NCI-H748 treated with DMSO at 0.1 percent for 48 hours (cell line): ENCODE measurements at regions not wholly inside any gene's neighbourhood (a gene's known extent, or its start where the extent isn't known, plus 50 kb on each side); places are given as distances from the start of the nearest gene placed in this dataset.

Experiments
- DNase-seq: peaks from one replicate; lab custom pipeline; 2025; lab: John Stamatoyannopoulos, UW

DNA sequence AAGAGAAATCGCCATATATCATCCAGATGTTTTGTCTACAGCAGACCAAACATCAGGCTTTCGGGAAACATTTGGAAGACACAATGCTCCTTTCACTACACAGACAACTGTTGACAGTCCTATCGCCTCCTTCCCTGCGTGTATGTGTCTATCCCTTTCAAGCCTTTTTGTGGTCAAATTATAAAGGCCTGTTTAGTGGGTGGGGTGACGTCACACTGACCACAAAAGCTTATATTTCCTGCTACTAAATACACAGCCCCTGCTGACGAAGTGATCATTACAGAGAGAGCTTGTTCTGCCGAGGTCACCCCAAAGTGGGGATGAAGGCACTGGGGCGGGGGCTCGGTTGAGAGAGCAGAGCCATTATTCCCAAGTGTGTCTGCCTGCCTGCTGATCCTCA is 302.7 kb upstream of the TNP1 start:
- peak; percentile 87 for DNase-seq

GRCh38 chr2:217160978-217161973 is 301.4 kb upstream of the TNP1 start:
- DNase-seq = no peak

DNA sequence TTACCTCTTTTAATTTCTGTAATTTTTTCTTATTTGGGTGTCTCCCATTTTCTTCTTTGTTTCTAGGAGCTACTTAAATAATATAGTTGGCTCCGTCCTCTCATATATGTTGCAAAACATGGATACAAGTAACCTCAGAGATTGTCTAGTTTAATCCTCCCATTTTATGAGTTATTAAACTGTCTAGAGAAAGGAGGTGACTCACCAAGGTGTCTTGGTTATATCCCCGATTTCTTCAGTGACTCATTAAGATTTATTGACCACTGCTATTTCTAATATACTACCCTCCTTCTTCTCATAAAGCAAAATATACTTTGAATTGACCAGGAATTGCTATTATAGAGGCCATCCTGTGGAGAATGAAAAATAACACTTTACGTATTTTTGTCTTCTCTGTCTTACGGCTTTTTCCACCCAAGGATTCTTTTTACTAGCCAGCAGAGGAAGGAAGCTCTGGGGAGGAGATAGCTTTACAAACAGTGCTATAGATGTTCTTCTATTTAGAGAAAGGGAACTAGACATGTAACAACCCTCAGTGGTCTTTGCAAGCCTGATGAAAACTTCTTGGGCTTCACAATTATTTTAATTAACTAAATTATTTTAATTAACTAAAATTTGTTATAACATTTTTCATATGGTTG is 300.4 kb upstream of the TNP1 start:
- no peak for DNase-seq

GRCh38 chr2:217158928-217159327 is 299.1 kb upstream of the TNP1 start:
- no peak for DNase-seq

DNA sequence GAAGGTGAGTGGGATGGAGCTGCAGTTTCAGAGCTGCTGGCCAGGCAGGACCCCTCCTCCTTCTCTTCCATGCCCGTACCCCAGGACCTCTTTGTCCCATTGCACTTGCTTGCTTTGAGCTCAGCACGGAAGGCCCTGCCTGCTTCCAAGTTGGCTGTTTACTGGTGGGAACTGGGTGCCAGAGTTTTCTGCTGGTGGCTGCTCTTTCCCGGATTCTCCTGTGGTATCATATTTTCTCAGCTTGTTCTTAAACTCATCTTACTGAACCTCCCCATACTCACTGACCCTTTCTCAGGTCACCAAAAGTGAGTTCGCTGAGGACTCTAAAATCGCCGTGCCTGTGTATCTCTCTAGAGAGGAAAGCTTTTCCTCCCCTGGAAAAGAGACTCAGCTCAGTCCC is 297.7 kb upstream of the TNP1 start:
- DNase-seq = no peak

- DNase-seq = no peak
These were observed 296.9 kb upstream of the TNP1 start for GRCh38 chr2:217156801-217157200.

DNA sequence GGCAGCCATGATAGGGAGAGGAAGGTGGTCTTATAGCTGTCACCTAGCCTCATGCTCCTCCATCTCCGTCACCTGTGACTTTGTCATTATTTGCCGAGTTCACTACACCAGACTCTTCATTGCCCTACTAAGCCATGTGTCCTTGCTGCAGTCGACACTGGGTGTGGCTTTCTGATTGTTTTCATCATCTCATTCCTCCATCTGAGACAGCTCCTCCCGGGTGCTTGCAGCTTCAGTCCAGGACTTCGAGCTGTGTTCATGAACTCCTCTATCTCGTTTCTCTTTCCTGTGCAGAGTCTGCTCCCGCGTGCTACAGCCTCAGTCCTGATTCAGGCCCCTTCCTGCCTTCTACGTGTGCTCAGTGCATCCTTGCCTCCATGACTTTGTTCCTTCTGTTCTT is 295.1 kb upstream of the TNP1 start:
- no peak for DNase-seq

DNA sequence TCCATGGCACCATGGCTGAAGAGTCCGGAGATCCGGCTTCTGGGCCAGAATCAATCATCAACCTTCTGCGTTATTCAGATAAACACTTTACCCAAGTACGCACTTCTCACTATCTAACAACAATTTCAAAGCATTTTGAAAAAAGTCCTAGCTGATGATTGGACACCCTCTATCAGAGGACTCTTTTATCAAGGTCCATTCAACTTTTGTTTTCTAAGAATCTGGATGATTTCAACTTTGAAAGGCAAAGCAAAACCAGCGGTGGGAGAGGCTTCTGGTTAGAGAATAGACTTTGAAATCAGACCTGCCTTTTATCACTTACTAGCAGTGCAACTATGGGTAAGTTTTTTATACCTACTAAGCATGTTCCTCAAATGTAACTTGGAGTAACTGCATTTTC is 293.6 kb upstream of the TNP1 start:
- DNase-seq = no peak

- DNase-seq = no peak
These were observed 293.0 kb upstream of the TNP1 start for GRCh38 chr2:217152831-217153230.

DNA sequence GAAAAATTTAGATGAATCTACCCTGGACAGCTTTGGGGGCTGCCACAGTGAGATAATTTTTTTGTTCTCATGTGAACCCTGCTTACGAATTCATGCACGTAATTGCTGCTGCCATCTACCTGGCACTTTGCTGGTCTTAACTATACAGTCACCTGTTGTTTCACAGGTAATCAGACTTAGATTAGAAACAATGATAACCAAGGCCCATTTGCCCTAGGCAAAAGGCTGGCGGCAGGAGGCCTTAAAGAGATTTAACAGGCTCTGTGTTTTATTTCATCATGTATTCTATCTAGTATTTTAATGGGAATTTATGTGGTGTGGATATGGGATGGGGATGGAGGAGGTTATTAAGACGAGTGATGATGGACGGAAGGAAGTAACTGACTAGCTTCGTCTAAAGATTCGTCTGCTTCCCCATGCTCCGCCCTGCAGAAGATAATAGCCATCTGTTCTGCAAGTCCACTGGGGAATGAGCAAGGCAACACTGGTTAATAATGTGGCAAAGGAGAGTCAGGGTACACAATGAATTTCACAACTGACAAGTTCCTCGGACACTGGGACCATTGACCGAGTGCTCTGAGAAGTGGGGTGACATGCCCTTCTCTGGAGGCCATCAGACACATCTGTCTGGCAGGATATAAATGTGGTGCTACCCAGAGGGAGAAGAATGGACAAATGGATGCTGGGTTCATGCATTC is 291.8 kb upstream of the TNP1 start:
- DNase-seq = no peak

DNA sequence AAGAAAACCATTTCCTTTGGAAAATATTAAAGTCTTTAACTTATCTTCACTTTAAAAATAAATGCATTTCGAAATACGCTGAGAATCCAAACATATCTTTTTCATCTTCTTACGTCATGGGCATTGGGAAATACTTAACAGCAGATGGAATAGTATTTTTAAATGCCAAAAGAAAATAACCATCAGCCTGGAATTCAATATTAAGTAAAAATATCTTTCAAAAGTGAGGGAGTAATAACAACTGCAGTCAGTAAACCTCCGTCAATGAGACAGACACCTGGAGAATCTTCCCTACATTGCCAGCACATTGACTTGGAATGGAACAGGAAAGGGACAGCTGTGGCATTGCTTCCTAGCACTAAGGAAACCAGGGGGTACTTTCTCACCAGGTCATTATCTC is 290.4 kb upstream of the TNP1 start:
- DNase-seq = no peak

GRCh38 chr2:217149087-217149660 is 289.3 kb upstream of the TNP1 start:
- no peak for DNase-seq

DNA sequence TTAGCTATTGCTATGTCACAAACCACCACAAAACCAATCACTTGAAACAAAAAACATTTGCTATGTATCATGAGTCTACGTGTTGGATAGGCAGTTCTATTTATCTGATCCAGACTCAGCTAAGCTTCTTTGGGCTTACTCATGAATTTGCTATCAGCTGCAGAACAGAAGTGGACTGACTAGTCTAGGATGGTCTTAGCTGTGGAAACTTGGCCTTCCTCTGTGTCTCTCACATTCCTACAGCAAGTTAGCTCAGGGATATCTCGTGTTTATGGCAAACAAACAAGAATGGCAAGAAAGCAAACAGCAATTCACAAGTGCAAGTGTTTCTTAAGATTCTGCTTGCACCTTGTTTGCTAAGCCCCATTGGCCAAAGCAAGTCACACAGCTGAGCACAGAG is 288.0 kb upstream of the TNP1 start:
- DNase-seq = no peak

DNA sequence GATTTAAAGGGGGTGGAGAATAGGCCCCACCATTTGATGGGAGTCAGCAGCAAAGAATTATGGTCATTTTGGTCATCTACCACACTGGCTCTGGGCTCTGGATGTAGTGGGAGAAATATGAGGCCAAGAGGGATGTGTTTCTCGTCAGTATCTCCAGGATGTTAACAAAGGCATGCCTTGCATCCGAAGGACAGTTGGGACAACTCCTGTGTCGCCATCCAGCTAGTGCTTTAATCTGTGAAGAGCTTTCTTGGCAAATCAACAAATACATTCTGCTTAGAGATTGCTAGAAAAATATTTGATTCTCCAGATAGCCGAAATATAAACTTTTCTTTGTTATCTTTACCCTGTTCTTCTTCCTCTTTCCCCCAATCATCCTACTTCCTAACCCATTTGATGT is 287.1 kb upstream of the TNP1 start:
- no peak for DNase-seq

DNA sequence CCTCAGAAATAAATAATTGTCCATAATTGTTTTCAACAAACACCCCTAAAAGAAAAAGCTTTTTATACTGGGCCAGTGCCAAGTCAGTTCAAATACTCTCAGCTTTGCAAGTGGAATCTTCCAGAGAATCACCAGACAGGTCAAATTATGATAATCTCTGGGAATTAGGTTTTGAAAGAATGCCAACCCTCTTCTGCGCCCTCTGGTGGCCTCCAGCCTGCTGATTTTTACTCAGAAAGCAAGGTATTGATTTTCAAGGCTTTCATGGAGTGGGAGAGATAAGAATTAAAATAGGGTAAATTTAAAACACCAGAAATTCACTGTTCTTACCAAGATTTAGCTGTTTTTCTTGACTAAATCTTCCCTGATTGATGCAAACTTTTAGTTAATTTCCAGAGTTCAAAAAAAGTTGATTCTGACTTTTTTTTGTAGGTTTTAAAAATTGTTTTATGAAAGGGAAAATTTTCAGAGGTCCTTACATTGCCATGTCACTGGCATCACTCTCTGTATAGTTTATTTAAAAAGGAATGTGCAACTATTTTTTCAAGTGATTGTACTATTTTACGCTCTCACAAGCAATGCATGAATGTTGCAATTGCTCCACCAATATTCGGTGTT is 282.9 kb upstream of the TNP1 start:
- DNase-seq = peak; percentile 22

DNA sequence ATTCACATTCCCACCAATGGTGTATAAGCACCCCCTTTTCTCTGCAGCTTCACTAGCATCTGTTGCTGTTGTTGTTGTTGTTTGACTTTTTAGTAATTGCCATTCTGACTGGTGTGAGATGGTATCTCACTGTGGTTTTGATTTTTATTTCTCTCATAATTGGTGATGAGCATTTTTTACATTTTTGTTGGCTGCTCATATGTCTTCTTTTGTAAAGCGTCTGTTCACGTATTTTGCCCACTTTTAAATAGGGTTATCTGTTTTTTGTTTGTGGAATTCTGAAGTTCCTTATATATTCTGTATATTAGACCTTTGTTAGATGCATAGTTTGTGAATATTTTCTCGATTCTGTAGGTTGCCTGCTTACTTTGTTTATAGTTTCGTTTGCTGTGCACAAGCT is 278.4 kb upstream of the TNP1 start:
- no peak for DNase-seq

DNA sequence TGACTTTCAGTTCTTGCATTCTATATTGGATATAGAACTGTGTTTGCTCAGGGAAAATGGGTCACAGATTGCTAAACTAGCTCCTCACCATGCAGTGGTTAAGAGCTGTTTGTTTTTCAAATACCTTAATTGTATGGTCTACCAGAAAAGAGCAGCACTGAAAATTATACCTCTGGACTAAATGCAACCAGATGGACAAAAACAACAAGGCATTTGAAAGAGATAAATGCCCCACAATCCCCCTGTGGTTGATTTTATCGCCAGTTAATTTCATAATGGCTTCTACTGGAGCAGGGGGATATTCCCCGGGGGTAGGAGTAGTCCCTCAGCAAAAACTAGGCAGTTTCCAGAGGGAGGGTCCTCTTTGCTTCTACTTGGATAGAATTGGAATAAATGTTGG is 267.9 kb upstream of the TNP1 start:
- peak; percentile 88 for DNase-seq

GRCh38 chr2:217125014-217125413 is 265.1 kb upstream of the TNP1 start:
- no peak for DNase-seq

GRCh38 chr2:217124050-217124449 is 264.2 kb upstream of the TNP1 start:
- no peak for DNase-seq

DNA sequence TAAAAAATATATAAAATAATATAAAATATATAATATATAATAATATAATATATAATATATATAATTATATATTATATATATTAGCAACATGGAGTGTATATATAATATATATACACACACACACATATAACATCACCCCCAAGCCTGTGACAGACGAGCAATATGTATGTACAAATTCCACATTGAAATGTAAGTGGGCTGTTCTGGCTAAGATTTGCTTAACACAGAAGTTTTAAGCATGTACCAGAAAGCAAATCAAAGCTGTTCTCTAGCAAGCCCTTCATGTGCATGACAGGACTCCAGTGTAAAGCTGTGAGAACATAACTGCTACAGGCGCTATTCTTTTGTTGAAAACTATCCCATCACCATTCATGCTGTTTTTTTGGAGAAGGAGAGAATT is 261.7 kb upstream of the TNP1 start:
- DNase-seq = no peak

- no peak for DNase-seq
These were observed 260.6 kb upstream of the TNP1 start for GRCh38 chr2:217120429-217120828.
